Testis (tissue), 2 donors: ENCODE measurements at regions not wholly inside any gene's neighbourhood (a gene's known extent, or its start where the extent isn't known, plus 50 kb on each side); places are given as distances from the start of the nearest gene placed in this dataset.

Experiments used
- CTCF ChIP-seq, 3 experiments: fragments of 450-650 bp in 2 of 3; fragments of 200-600 bp in 1 of 3; sonication (generic) in 1 of 3; IDR thresholded peaks; one replicate each; pipeline ENCODE4 v1.5.1; 2016 to 2019; ENCODE audit warnings: antibody characterized with exemption in 3 of 3, mild to moderate bottlenecking in 2 of 3, moderate library complexity in 1 of 3
- POLR2A ChIP-seq: fragments of 450-650 bp; IDR thresholded peaks from one replicate; pipeline ENCODE4 v1.6.1; 2017; ENCODE audit warnings: antibody characterized with exemption, mild to moderate bottlenecking, moderate library complexity

GRCh38 chr1:99176753-99177152, 87.5 kb upstream of the PLPPR4 start:
- TF ChIP-seq CTCF (IDR thresholded peaks at IDR 0.05) = no peak
- no peak for TF ChIP-seq POLR2A
